ENCODE measurements at regions not wholly inside any gene's neighbourhood (a gene's known extent, or its start where the extent isn't known, plus 50 kb on each side); places are given as distances from the start of the nearest gene placed in this dataset.
A peak's percentile ranks its signal among the peaks of the same experiment; 100 is the strongest.

GRCh38 chr18:76149734-76150133, 345.3 kb downstream of the ZNF516 start:
- Histone ChIP-seq H3K27me3 (no peaks in the 10 kb centered on the region), H3K4me1 (no peaks in the 10 kb centered on the region), H3K36me3 (no peaks in the 10 kb centered on the region), H3K27ac (no peak overlapping the region), H3K9me3 (no peaks in the 10 kb centered on the region), H3K4me3 (no peak overlapping the region)
- no peak for TF ChIP-seq CTCF (IDR thresholded peaks at IDR 0.05)
- DNase-seq: no peak
- intact Hi-C loops (cut with DNase I): no loop called here
- ATAC-seq: no peak

- Histone ChIP-seq H3K36me3 (no peaks in the 10 kb centered on the region), H3K4me3 (no peak overlapping the region), H3K4me1 (no peaks in the 10 kb centered on the region), H3K27ac (no peak overlapping the region), H3K9me3 (no peaks in the 10 kb centered on the region), H3K27me3 (no peaks in the 10 kb centered on the region)
- DNase-seq: no peak
- intact Hi-C loops (cut with DNase I): no loop called here
- ATAC-seq: no peak
- no peak for TF ChIP-seq CTCF (IDR thresholded peaks at IDR 0.05)
These were observed 345.8 kb downstream of the ZNF516 start for GRCh38 chr18:76149284-76149683.

- H3K36me3 ChIP-seq: no peaks in the 10 kb centered on the region
- ATAC-seq: no peak
- no peaks in the 10 kb centered on the region for H3K27me3 ChIP-seq
- no peaks in the 10 kb centered on the region for H3K4me1 ChIP-seq
- no peaks in the 10 kb centered on the region for H3K9me3 ChIP-seq
- no peak for DNase-seq
- intact Hi-C loops (cut with DNase I): no loop called here
- no peak overlapping the region for H3K4me3 ChIP-seq
- TF ChIP-seq CTCF (IDR thresholded peaks at IDR 0.05): no peak
- H3K27ac ChIP-seq: no peak overlapping the region
These were observed 349.3 kb downstream of the ZNF516 start for GRCh38 chr18:76145521-76146376.

GRCh38 chr18:76144844-76145243, 350.2 kb downstream of the ZNF516 start:
- Histone ChIP-seq H3K4me1 (no peaks in the 10 kb centered on the region), H3K27me3 (no peaks in the 10 kb centered on the region), H3K9me3 (no peaks in the 10 kb centered on the region), H3K4me3 (no peak overlapping the region), H3K36me3 (no peaks in the 10 kb centered on the region), H3K27ac (no peak overlapping the region)
- DNase-seq: peak in 1 of 4 donors; percentile 65
- no peak for ATAC-seq
- no peak for TF ChIP-seq CTCF (IDR thresholded peaks at IDR 0.05)
- intact Hi-C loops (cut with DNase I): no loop called here

GRCh38 chr18:76142611-76143010, 352.4 kb downstream of the ZNF516 start:
- no peak for ATAC-seq
- no peak for TF ChIP-seq CTCF (IDR thresholded peaks at IDR 0.05)
- H3K27me3 ChIP-seq: no peaks in the 10 kb centered on the region

More at GRCh38 chr18:76142611-76143010, 352.4 kb downstream of the ZNF516 start:
- Histone ChIP-seq H3K9me3 (no peaks in the 10 kb centered on the region), H3K4me1 (no peaks in the 10 kb centered on the region), H3K27ac (no peak overlapping the region), H3K36me3 (no peaks in the 10 kb centered on the region), H3K4me3 (no peak overlapping the region)
- DNase-seq: no peak
- intact Hi-C loops (cut with DNase I): no loop called here
